DMS 273 (cell line): ENCODE measurements at regions not wholly inside any gene's neighbourhood (a gene's known extent, or its start where the extent isn't known, plus 50 kb on each side); places are given as distances from the start of the nearest gene placed in this dataset.
"Not testable (repeated sequence)": the region's sequence is repeated elsewhere in the genome, so short reads cannot be mapped to it uniquely, and the experiment has no call there.

Source experiments
- DNase-seq: peaks from one replicate; lab custom pipeline; 2025; ENCODE audit not compliant: unreplicated experiment; lab: John Stamatoyannopoulos, UW

- no peak for DNase-seq
Measured at GRCh38 chr6:125354649-125355048, 52.9 kb upstream of the HDDC2 start.

- no peak for DNase-seq
Measured at GRCh38 chr6:125356884-125357283, 55.1 kb upstream of the HDDC2 start.

- no peak for DNase-seq
Measured at GRCh38 chr6:125357515-125358256, 55.9 kb upstream of the HDDC2 start.

- peak; percentile 6 for DNase-seq
Measured at GRCh38 chr6:125358898-125359297, 57.1 kb upstream of the HDDC2 start.

GRCh38 chr6:125361868-125362267 is 60.1 kb upstream of the HDDC2 start:
- DNase-seq: no peak

DNA sequence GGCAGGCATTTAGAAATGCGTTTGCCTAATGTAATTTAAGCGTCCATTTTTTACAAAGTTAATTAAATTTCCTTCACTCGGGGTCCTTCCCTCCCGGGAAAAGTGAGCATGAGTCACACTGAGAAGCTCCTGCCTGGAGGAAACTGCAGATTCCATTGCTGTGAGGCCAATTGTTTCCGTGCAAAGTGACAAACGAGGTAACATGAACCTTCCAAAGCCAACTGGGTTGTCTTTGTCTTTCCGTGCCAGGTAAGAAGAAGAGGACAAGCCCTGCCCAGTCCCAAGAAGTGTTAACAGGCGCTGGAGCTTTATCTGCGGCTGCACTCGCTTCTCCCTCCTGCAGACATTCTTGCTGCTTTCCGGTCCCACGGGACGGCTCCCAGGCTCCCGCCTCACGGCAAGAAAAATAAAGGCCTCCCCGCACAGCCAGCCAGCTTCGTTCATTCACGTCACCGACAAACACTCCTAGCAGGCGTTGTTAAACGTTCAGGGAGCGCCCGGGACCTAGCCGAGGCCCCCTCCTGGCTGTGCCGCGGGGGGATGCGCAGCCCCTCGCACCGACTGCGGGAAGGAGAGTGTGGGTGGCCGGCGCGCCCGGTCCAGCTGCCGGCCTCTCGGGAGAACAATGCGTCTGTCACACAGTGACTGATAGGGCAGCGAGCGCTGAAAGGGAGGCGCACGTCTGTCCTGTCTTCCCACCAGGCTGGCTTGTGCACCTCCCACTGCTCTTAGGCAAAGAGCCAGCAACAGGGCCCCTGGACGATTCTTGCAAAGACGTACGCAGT is 61.5 kb upstream of the HDDC2 start:
- peak; percentile 65 for DNase-seq

GRCh38 chr6:125363824-125364165 is 62.0 kb upstream of the HDDC2 start:
- DNase-seq: no peak

- no peak for DNase-seq
Measured at GRCh38 chr6:125365230-125365629, 63.5 kb upstream of the HDDC2 start.

GRCh38 chr6:125367036-125367782 is 65.4 kb upstream of the HDDC2 start:
- DNase-seq: no peak

GRCh38 chr6:125370343-125370742 is 68.6 kb upstream of the HDDC2 start:
- no peak for DNase-seq

GRCh38 chr6:125375013-125375412 is 73.2 kb upstream of the HDDC2 start:
- no peak for DNase-seq

GRCh38 chr6:125375821-125376220 is 74.1 kb upstream of the HDDC2 start:
- DNase-seq: no peak

GRCh38 chr6:125377621-125378020 is 75.9 kb upstream of the HDDC2 start:
- DNase-seq: peak; percentile 18

DNA sequence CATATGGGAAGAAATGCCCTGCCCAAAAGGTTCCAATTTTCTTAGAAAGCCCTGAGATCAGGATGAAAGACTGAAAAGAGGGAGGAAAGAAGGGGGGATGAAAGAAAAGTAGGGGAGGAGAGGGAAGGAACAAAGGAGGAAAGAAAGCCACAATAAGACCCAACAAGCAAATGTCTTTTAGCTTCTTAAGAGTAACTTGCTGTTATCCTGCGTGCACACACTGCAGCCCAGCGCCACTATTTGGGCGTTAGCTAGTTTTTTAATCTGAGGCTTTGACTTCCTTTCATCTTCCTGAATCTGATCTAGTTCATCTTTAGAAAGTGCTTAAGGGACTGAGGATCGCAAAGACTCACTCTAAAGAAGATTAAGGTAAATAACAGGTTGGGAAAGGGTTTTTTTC is 77.4 kb upstream of the HDDC2 start:
- no peak for DNase-seq

GRCh38 chr6:125380474-125380873 is 78.7 kb upstream of the HDDC2 start:
- DNase-seq: no peak

GRCh38 chr6:125386337-125386736 is 84.6 kb upstream of the HDDC2 start:
- not testable (repeated sequence) for DNase-seq

DNA sequence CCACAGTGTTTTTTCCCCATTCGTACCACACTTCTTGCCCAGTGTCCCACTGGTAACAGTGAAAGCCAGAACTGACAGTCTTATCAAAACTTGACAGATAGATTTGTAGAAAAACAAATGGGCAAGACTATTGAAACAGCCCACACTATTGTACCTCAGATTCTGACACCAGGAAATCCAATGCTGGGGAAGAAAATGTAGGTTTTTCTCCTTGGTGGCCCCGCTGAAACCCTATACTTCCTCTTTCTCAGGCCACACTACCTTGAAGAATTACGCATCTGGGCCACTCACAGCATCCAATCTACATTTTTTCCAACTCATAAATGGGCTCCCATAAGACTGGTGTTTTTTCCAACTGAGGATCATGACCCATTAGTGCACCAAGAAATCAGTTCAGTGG is 90.9 kb upstream of the HDDC2 start:
- no peak for DNase-seq

DNA sequence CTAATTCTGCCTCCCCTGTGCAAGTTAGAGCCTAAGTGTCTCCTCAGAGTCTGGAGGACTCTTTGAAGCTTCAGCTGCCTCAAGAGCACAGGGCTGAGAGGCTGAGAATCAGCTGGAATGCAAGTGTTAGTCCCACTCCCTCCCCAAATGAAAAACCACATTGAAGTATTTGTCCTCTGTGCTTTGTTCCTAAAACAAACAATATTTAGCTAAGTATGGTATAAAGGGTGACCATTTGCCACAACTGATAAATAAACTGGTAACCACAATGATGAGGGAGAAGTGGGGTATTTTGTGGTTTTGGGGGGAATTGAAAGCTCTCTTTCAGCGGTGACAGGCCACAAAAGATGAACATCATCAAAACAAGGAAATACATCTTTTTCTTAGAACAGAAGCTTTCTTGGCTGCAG is 91.7 kb upstream of the HDDC2 start:
- DNase-seq: no peak

DNA sequence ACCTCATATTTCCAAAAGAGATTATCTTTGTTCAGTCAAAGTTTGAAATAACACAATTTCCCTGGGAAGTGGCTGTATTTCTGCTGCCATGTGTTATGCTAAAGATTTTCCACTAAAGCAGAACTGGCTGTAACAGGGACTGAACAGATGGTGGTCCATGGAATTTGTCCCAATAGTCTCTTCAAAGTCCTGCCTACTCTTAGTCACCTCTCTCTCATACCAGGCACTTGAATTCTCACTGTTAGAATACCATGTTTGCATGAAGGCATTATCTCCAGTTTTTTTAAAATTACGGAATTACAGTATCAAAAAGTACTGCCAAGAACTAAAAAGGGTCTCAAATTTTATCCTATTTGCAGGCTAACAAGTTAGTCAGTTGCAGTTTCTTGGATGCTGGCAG is 105.0 kb upstream of the HDDC2 start:
- DNase-seq: peak; percentile 17

- DNase-seq: no peak
Measured at GRCh38 chr6:125414507-125414906, 112.7 kb upstream of the HDDC2 start.

GRCh38 chr6:125415913-125416312 is 114.1 kb upstream of the HDDC2 start:
- no peak for DNase-seq

GRCh38 chr6:125421836-125422235 is 120.1 kb upstream of the HDDC2 start:
- no peak for DNase-seq
